ENCODE measurements at regions not wholly inside any gene's neighbourhood (a gene's known extent, or its start where the extent isn't known, plus 50 kb on each side); places are given as distances from the start of the nearest gene placed in this dataset.

DNA sequence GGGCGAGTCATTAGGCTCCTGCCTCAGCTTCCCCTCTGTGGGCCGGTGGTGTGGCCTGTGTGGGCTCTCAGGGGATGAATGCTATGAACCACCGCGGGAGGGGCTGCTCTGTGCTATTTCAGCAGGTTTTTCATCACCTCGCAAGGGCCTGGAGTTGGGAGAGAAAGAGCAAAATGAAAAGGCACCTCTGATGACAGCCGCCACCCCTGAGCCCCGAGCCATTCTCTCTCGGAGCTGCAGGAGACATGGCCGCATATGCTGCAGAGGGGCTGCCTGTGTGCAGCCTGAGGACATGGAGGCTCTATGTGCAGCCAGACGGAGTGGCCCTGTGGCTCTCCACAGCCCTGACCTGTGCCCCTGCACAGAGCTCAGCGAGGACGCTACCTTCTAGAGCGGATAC, 96.2 kb upstream of the CTDP1 start:
- Histone ChIP-seq H3K27me3 (no peaks in the 10 kb centered on the region), H3K4me1 (peaks cover 0 to 18% (median 4%) of the 10 kb centered on the region in 4 donors), H3K4me3 (no peak overlapping the region), H3K36me3 (no peaks in the 10 kb centered on the region), H3K9me3 (no peaks in the 10 kb centered on the region), H3K27ac (no peak overlapping the region)
- WGBS, 2 donors = 61 to 80% methylated on average over 10 to 13 of the region's 13 CpGs
- TF ChIP-seq POLR2A (IDR thresholded peaks at IDR 0.05) (no peak), EP300 (IDR thresholded peaks at IDR 0.05) (no peak)
- TF ChIP-seq, protein P1, sequence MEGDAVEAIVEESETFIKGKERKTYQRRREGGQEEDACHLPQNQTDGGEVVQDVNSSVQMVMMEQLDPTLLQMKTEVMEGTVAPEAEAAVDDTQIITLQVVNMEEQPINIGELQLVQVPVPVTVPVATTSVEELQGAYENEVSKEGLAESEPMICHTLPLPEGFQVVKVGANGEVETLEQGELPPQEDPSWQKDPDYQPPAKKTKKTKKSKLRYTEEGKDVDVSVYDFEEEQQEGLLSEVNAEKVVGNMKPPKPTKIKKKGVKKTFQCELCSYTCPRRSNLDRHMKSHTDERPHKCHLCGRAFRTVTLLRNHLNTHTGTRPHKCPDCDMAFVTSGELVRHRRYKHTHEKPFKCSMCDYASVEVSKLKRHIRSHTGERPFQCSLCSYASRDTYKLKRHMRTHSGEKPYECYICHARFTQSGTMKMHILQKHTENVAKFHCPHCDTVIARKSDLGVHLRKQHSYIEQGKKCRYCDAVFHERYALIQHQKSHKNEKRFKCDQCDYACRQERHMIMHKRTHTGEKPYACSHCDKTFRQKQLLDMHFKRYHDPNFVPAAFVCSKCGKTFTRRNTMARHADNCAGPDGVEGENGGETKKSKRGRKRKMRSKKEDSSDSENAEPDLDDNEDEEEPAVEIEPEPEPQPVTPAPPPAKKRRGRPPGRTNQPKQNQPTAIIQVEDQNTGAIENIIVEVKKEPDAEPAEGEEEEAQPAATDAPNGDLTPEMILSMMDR (IDR thresholded peaks at IDR 0.05) = no peak
- DNase-seq (ENCODE audit: low spot score in 2 of 2) = peak in 1 of 2 donors; percentile 4

DNA sequence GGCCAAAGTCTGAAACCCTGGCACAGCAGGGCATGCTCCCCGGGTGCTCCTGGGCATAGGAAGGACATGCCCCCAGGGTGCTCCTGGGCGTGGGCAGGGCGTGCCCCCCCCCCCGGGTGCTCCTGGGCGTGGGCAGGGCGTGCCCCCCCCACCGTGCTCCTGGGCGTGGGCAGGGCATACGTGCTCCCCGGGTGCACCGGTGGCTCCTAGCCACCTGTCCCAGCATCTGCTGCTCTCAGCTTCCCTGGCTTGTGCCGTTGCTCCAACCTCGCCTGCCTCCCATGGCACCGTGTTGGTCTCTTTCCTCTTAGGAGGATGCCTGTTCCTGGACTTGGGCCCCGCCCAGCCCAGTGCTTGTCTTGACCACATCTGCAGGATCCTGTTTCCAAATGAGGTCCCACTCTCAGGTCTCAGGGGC, 95.6 kb upstream of the CTDP1 start:
- Histone ChIP-seq H3K4me1 (peaks cover 0 to 24% (median 7%) of the 10 kb centered on the region in 4 donors), H3K9me3 (no peaks in the 10 kb centered on the region), H3K4me3 (no peak overlapping the region), H3K27ac (no peak overlapping the region), H3K36me3 (no peaks in the 10 kb centered on the region), H3K27me3 (no peaks in the 10 kb centered on the region)
- TF ChIP-seq POLR2A (IDR thresholded peaks at IDR 0.05) = no peak
- TF ChIP-seq, protein P1 (IDR thresholded peaks at IDR 0.05) = no peak
- TF ChIP-seq EP300 (IDR thresholded peaks at IDR 0.05) = no peak
- 74 to 78% methylated on average over 4 to 7 of the region's 15 CpGs for WGBS, 2 donors
- peak in 1 of 2 donors; percentile 7 for DNase-seq (ENCODE audit: low spot score in 2 of 2)

DNA sequence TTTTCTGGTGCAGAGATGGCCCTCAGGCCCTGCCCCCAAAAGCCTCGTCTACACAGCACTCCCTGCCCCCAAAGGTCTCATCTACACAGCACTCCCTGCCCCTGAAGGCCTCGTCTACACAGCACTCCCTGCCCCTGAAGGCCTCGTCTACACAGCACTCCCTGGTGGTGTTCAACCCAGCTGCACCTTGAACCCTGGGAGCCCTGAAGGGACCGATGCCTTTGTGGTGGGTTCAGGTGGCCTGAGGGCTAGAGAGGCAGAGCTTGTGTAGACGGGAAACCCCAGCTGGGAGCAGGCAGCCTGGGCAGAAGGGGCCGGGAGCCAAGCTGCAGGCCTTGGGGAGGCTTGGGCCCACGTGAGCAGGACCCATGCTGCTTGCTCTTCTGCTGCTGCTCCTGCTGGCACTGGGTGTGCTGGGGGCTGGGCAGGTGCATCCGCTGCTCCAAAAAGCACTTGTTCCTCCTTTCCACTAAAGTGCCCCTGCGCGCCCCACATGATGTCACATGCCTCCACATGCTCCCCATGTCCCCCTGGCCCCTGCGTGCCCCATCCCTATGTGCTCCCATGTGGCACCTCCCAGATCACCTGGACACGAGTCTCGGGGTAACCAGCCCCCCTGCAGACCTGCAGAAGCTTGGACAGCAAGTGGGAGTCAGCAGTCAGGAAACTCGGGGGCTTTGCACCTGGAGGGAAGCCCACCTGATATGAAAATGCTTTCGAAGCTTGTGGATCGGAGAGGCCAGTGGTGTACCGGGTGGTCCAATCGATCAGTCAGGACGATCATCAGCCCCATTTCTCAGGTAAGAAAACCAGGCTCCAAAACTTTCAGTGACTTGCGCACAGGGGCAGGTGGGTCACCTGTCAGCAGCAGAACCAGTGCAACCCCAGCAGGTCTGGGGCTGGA, 94.9 kb upstream of the CTDP1 start:
- no peaks in the 10 kb centered on the region for H3K36me3 ChIP-seq
- peaks cover 0 to 31% (median 13%) of the 10 kb centered on the region in 4 donors for H3K4me1 ChIP-seq
- no peaks in the 10 kb centered on the region for H3K9me3 ChIP-seq
- DNase-seq (ENCODE audit: low spot score in 2 of 2) = peak in 1 of 2 donors; percentile 3
- H3K27me3 ChIP-seq = no peaks in the 10 kb centered on the region
- H3K4me3 ChIP-seq = no peak overlapping the region
- H3K27ac ChIP-seq = no peak overlapping the region
- TF ChIP-seq, protein P1 (IDR thresholded peaks at IDR 0.05) = no peak
- TF ChIP-seq EP300 (IDR thresholded peaks at IDR 0.05) (no peak), POLR2A (IDR thresholded peaks at IDR 0.05) (no peak)
- 81 to 84% methylated on average over 18 to 20 of the region's 20 CpGs for WGBS, 2 donors

- Histone ChIP-seq H3K4me1 (peaks cover 0 to 40% (median 16%) of the 10 kb centered on the region in 4 donors), H3K27ac (no peak overlapping the region), H3K4me3 (no peak overlapping the region), H3K36me3 (no peaks in the 10 kb centered on the region), H3K9me3 (no peaks in the 10 kb centered on the region), H3K27me3 (no peaks in the 10 kb centered on the region)
- WGBS, 2 donors = 76 to 83% methylated on average over 14 to 16 of the region's 20 CpGs
- DNase-seq (ENCODE audit: low spot score in 2 of 2) = peak in 1 of 2 donors; percentile 9
- TF ChIP-seq, protein P1 (IDR thresholded peaks at IDR 0.05) = no peak
- no peak for TF ChIP-seq EP300 (IDR thresholded peaks at IDR 0.05)
- TF ChIP-seq POLR2A (IDR thresholded peaks at IDR 0.05) = no peak
These were observed 93.9 kb upstream of the CTDP1 start for GRCh38 chr18:79585395-79586370.

All from tibial nerve (tissue), 4 donors.